Stimulated activated CD4-positive, alpha-beta T cell treated with anti-CD3 and anti-CD28 coated beads, Interleukin-15, amount 100 ng/mL, for 48 hours (primary cell): ENCODE measurements at regions not wholly inside any gene's neighbourhood (a gene's known extent, or its start where the extent isn't known, plus 50 kb on each side); places are given as distances from the start of the nearest gene placed in this dataset.
"Not testable (repeated sequence)": the region's sequence is repeated elsewhere in the genome, so short reads cannot be mapped to it uniquely, and the experiment has no call there.

Experiments used
- DNase-seq, 2 donors: peaks; one replicate each; pipeline ENCODE4 v3.0.0-alpha.2; 2020; ENCODE audit warnings: low read depth in 2 of 2

GRCh38 chrX:123788193-123788592, 55.3 kb upstream of the THOC2 start:
- DNase-seq = not testable (repeated sequence)

GRCh38 chrX:123788744-123789143, 55.9 kb upstream of the THOC2 start:
- no peak for DNase-seq

- DNase-seq = no peak
These were observed 62.1 kb upstream of the XIAP start for GRCh38 chrX:123797543-123798447.

- not testable (repeated sequence) for DNase-seq
These were observed 61.0 kb upstream of the XIAP start for GRCh38 chrX:123798706-123799430.

GRCh38 chrX:123801901-123802300, 58.0 kb upstream of the XIAP start:
- DNase-seq = no peak

GRCh38 chrX:123803331-123803983, 56.4 kb upstream of the XIAP start:
- peak in 1 of 2 donors; percentile 10 for DNase-seq

GRCh38 chrX:123803984-123804365, 55.9 kb upstream of the XIAP start:
- DNase-seq = not testable (repeated sequence)

GRCh38 chrX:123807835-123808416, 51.9 kb upstream of the XIAP start:
- no peak for DNase-seq

GRCh38 chrX:123809854-123810375, 49.9 kb upstream of the XIAP start:
- no peak for DNase-seq
